ENCODE measurements at regions not wholly inside any gene's neighbourhood (a gene's known extent, or its start where the extent isn't known, plus 50 kb on each side); places are given as distances from the start of the nearest gene placed in this dataset.

DNA sequence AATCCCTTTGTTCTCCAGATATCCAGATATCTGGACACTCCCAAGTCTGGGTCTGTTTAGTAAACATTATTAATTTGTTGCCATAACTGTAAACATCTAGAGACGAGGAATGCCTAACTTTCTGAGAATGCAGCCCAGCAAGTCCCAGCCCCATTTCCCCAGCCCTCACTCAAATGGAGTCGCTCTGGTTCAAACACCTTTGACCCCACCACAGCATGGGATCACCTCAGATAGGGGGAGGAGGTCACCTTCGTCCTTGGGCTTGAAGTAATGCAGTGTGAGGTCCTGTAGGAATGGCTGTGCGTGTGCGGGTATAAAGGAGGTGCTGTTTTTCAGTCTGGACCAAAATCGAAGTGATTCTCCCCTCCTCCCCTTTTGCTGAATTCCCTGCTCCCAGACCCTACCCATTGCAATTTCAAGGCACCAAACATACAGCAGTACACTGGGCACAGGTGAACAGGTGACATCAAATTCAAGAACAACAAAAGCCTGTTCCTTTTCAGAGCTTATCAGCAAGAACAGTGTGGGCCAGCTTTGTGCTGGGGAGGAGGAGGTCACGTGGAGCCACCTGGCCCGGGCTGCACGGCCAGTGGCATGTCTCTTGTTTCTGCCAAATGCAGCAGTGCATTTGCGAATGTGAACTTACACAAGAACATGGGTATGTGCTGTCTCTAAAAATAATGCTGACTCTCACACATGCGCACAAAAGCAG, 57.5 kb upstream of the TRPM1 start:
- Histone ChIP-seq H3F3A (ENCODE audit: insufficient read depth, low read length) (no peaks in the 10 kb centered on the region), H4K20me1 (ENCODE audit: insufficient read depth, low read length) (no peaks in the 10 kb centered on the region), H3K36me3 (ENCODE audit: insufficient read depth, low read length) (no peaks in the 10 kb centered on the region), H2AFZ (ENCODE audit: low read length) (no peak overlapping the region), H3K27ac (ENCODE audit: low read depth, low read length, poor library complexity, severe bottlenecking) (no peak overlapping the region), H3K9ac (ENCODE audit: low read length) (no peak overlapping the region), H3K4me2 (ENCODE audit: low read length) (no peak overlapping the region), H3K4me1 (ENCODE audit: insufficient read depth, low read length, severe bottlenecking) (no peaks in the 10 kb centered on the region), H3K4me3 (ENCODE audit: low read depth, low read length, poor library complexity, severe bottlenecking) (no peak overlapping the region), H3K9me3 (ENCODE audit: low read length) (no peaks in the 10 kb centered on the region), H3K79me2 (ENCODE audit: insufficient read depth, low read length) (no peaks in the 10 kb centered on the region), H3K27me3 (ENCODE audit: insufficient read depth, low read length) (no peaks in the 10 kb centered on the region; the same call in 1 of the 2 replicates), H3K9me2 (ENCODE audit: low read depth, low read length) (no peaks in the 10 kb centered on the region)
- TF ChIP-seq, protein P1, sequence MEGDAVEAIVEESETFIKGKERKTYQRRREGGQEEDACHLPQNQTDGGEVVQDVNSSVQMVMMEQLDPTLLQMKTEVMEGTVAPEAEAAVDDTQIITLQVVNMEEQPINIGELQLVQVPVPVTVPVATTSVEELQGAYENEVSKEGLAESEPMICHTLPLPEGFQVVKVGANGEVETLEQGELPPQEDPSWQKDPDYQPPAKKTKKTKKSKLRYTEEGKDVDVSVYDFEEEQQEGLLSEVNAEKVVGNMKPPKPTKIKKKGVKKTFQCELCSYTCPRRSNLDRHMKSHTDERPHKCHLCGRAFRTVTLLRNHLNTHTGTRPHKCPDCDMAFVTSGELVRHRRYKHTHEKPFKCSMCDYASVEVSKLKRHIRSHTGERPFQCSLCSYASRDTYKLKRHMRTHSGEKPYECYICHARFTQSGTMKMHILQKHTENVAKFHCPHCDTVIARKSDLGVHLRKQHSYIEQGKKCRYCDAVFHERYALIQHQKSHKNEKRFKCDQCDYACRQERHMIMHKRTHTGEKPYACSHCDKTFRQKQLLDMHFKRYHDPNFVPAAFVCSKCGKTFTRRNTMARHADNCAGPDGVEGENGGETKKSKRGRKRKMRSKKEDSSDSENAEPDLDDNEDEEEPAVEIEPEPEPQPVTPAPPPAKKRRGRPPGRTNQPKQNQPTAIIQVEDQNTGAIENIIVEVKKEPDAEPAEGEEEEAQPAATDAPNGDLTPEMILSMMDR (IDR thresholded peaks at IDR 0.05; ENCODE audit: low read length): no peak
- TF ChIP-seq EZH2 (IDR thresholded peaks at IDR 0.05; ENCODE audit: borderline replicate concordance, low read length): no peak

DNA sequence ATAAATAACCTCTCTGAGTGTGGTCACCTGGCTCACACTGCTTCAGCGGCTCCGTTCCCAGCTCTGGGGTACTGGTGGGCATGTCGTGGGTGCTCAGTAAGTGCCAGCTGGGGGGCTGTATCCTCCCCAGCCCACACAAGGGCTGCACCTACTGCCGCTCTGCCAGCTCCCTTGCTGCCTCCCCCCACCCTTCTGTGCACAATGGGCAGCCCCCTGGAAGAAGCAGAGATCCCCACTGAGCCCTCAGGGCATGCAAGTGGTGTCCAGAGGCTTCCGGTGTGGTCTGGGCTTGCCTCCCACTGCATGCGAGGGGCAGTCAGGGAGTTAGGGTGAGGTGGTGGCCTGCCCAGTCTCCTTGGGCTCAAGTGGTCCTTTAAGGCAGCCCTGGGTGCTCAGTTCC, 58.3 kb upstream of the TRPM1 start:
- H3K9me2 ChIP-seq (ENCODE audit: low read depth, low read length): no peaks in the 10 kb centered on the region
- H3K4me2 ChIP-seq (ENCODE audit: low read length): no peak overlapping the region
- no peak overlapping the region for H2AFZ ChIP-seq (ENCODE audit: low read length)
- no peaks in the 10 kb centered on the region for H3K36me3 ChIP-seq (ENCODE audit: insufficient read depth, low read length)
- TF ChIP-seq, protein P1 (IDR thresholded peaks at IDR 0.05; ENCODE audit: low read length): no peak
- TF ChIP-seq EZH2 (IDR thresholded peaks at IDR 0.05; ENCODE audit: borderline replicate concordance, low read length): no peak
- H3K9ac ChIP-seq (ENCODE audit: low read length): no peak overlapping the region
- H3K27me3 ChIP-seq (ENCODE audit: insufficient read depth, low read length): no peaks in the 10 kb centered on the region; the same call in 1 of the 2 replicates
- H3K27ac ChIP-seq (ENCODE audit: low read depth, low read length, poor library complexity, severe bottlenecking): no peak overlapping the region
- no peaks in the 10 kb centered on the region for H3F3A ChIP-seq (ENCODE audit: insufficient read depth, low read length)
- no peaks in the 10 kb centered on the region for H3K9me3 ChIP-seq (ENCODE audit: low read length)
- no peaks in the 10 kb centered on the region for H3K4me1 ChIP-seq (ENCODE audit: insufficient read depth, low read length, severe bottlenecking)
- no peak overlapping the region for H3K4me3 ChIP-seq (ENCODE audit: low read depth, low read length, poor library complexity, severe bottlenecking)
- H3K79me2 ChIP-seq (ENCODE audit: insufficient read depth, low read length): no peaks in the 10 kb centered on the region
- H4K20me1 ChIP-seq (ENCODE audit: insufficient read depth, low read length): no peaks in the 10 kb centered on the region

DNA sequence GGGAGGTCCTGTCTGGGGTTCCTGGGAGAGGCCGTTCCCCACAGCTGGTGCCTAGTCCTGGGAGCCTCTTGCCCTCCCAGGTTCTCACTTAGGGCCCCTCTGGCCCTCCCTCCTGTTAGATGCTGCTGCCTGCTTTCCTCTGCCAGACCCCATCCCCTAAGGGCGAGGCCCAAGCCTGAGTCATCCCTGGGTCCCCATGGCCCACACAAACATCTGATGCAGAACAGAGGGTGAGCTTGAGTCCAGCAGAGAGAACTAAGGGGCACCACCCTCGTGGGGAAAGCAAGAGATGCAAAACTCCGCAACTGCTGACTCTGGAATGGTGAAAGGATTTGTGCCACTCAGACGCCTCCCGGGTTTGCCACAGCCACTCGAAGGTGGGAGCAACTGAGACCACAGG, 58.8 kb upstream of the TRPM1 start:
- H3K4me3 ChIP-seq (ENCODE audit: low read depth, low read length, poor library complexity, severe bottlenecking): no peak overlapping the region
- no peaks in the 10 kb centered on the region for H3K4me1 ChIP-seq (ENCODE audit: insufficient read depth, low read length, severe bottlenecking)
- H3K9me2 ChIP-seq (ENCODE audit: low read depth, low read length): no peaks in the 10 kb centered on the region
- H3F3A ChIP-seq (ENCODE audit: insufficient read depth, low read length): no peaks in the 10 kb centered on the region
- H3K79me2 ChIP-seq (ENCODE audit: insufficient read depth, low read length): no peaks in the 10 kb centered on the region
- no peak overlapping the region for H2AFZ ChIP-seq (ENCODE audit: low read length)
- H3K36me3 ChIP-seq (ENCODE audit: insufficient read depth, low read length): no peaks in the 10 kb centered on the region
- H3K4me2 ChIP-seq (ENCODE audit: low read length): no peak overlapping the region
- no peaks in the 10 kb centered on the region for H3K9me3 ChIP-seq (ENCODE audit: low read length)
- H3K27me3 ChIP-seq (ENCODE audit: insufficient read depth, low read length): no peaks in the 10 kb centered on the region
- no peaks in the 10 kb centered on the region for H4K20me1 ChIP-seq (ENCODE audit: insufficient read depth, low read length)
- H3K27ac ChIP-seq (ENCODE audit: low read depth, low read length, poor library complexity, severe bottlenecking): no peak overlapping the region
- TF ChIP-seq EZH2 (IDR thresholded peaks at IDR 0.05; ENCODE audit: borderline replicate concordance, low read length): no peak
- TF ChIP-seq, protein P1 (IDR thresholded peaks at IDR 0.05; ENCODE audit: low read length): no peak
- no peak overlapping the region for H3K9ac ChIP-seq (ENCODE audit: low read length)

Data from OCI-LY1 (cell line).